ENCODE measurements at regions not wholly inside any gene's neighbourhood (a gene's known extent, or its start where the extent isn't known, plus 50 kb on each side); places are given as distances from the start of the nearest gene placed in this dataset.

DNA sequence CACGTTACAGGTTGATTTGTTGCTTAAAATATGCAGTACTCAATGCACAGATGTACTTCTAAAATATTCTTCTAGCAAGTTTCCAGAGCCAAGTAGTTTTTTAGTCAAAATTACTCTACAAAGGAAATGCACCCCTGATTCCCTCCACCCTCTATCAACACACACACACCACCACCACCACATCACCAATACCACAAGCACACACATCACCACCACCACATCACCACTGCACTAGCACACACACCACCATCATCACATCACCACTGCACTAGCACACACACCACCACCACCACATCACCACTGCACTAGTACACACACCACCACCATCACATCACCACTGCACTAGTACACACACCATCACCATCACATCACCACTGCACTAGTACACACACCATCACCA lies 105.2 kb upstream of the FRG1 start:
- TF ChIP-seq, protein P1, sequence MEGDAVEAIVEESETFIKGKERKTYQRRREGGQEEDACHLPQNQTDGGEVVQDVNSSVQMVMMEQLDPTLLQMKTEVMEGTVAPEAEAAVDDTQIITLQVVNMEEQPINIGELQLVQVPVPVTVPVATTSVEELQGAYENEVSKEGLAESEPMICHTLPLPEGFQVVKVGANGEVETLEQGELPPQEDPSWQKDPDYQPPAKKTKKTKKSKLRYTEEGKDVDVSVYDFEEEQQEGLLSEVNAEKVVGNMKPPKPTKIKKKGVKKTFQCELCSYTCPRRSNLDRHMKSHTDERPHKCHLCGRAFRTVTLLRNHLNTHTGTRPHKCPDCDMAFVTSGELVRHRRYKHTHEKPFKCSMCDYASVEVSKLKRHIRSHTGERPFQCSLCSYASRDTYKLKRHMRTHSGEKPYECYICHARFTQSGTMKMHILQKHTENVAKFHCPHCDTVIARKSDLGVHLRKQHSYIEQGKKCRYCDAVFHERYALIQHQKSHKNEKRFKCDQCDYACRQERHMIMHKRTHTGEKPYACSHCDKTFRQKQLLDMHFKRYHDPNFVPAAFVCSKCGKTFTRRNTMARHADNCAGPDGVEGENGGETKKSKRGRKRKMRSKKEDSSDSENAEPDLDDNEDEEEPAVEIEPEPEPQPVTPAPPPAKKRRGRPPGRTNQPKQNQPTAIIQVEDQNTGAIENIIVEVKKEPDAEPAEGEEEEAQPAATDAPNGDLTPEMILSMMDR (IDR thresholded peaks at IDR 0.05), result no peak
- TF ChIP-seq POLR2AphosphoS5 (IDR thresholded peaks at IDR 0.05), result no peak
